ENCODE measurements at regions not wholly inside any gene's neighbourhood (a gene's known extent, or its start where the extent isn't known, plus 50 kb on each side); places are given as distances from the start of the nearest gene placed in this dataset.

GRCh38 chr2:173692068-173692467, 273.1 kb downstream of the SP3 start:
- no peak for DNase-seq
- intact Hi-C loops (cut with DNase I): no loop called here
- TF ChIP-seq POLR2A (IDR thresholded peaks at IDR 0.05) (no peak), CTCF (IDR thresholded peaks at IDR 0.05) (no peak)

GRCh38 chr2:173693044-173693589, 272.1 kb downstream of the SP3 start:
- no peak for TF ChIP-seq POLR2A (IDR thresholded peaks at IDR 0.05)
- TF ChIP-seq CTCF (IDR thresholded peaks at IDR 0.05): no peak
- 81 to 94% methylated on average over 5 of the region's 5 CpGs for WGBS, 2 donors
- no peak for DNase-seq
- H3K9me3 ChIP-seq: no peaks in the 10 kb centered on the region
- intact Hi-C loops (cut with DNase I): no loop called here
- no peak overlapping the region for H3K4me3 ChIP-seq
- no peaks in the 10 kb centered on the region for H3K27me3 ChIP-seq
- no peaks in the 10 kb centered on the region for H3K4me1 ChIP-seq
- H3K36me3 ChIP-seq: peaks cover 0 to under 1% (median 0%) of the 10 kb centered on the region in 3 donors
- no peak overlapping the region for H3K27ac ChIP-seq

More at GRCh38 chr2:173692068-173692467, 273.1 kb downstream of the SP3 start:
- Histone ChIP-seq H3K9me3 (no peaks in the 10 kb centered on the region), H3K27ac (no peak overlapping the region), H3K4me1 (no peaks in the 10 kb centered on the region), H3K27me3 (no peaks in the 10 kb centered on the region), H3K36me3 (no peaks in the 10 kb centered on the region), H3K4me3 (no peak overlapping the region)
- 83 to 85% methylated on average over 5 of the region's 5 CpGs for WGBS, 2 donors

- H3K27ac ChIP-seq: no peak overlapping the region
Observed at GRCh38 chr2:173696274-173696673, 268.9 kb downstream of the SP3 start.

GRCh38 chr2:173697929-173698328, 267.2 kb downstream of the SP3 start:
- Histone ChIP-seq H3K4me3 (no peak overlapping the region), H3K27ac (no peak overlapping the region), H3K4me1 (no peaks in the 10 kb centered on the region), H3K9me3 (no peaks in the 10 kb centered on the region), H3K36me3 (peaks cover 0 to 5% (median 0%) of the 10 kb centered on the region in 3 donors), H3K27me3 (no peaks in the 10 kb centered on the region)
- WGBS, 2 donors: 89 to 97% methylated on average over 1 of the region's 1 CpG
- no peak for DNase-seq
- TF ChIP-seq POLR2A (IDR thresholded peaks at IDR 0.05) (no peak), CTCF (IDR thresholded peaks at IDR 0.05) (no peak)
- intact Hi-C loops (cut with DNase I): no loop called here

More at GRCh38 chr2:173696274-173696673, 268.9 kb downstream of the SP3 start:
- TF ChIP-seq POLR2A (IDR thresholded peaks at IDR 0.05): no peak
- TF ChIP-seq CTCF (IDR thresholded peaks at IDR 0.05): no peak
- DNase-seq: no peak
- WGBS, 2 donors: 69 to 80% methylated on average over 5 of the region's 5 CpGs
- Histone ChIP-seq H3K4me3 (no peak overlapping the region), H3K27me3 (no peaks in the 10 kb centered on the region), H3K36me3 (peaks cover 0 to 5% (median 0%) of the 10 kb centered on the region in 3 donors), H3K9me3 (no peaks in the 10 kb centered on the region), H3K4me1 (no peaks in the 10 kb centered on the region)
- intact Hi-C loops (cut with DNase I): no loop called here

- WGBS, 2 donors: 66 to 77% methylated on average over 4 of the region's 4 CpGs
- H3K4me3 ChIP-seq: no peak overlapping the region
- H3K36me3 ChIP-seq: no peaks in the 10 kb centered on the region
- no peak overlapping the region for H3K27ac ChIP-seq
- H3K4me1 ChIP-seq: no peaks in the 10 kb centered on the region
- no peaks in the 10 kb centered on the region for H3K27me3 ChIP-seq
- DNase-seq: no peak
- no peaks in the 10 kb centered on the region for H3K9me3 ChIP-seq
- intact Hi-C loops (cut with DNase I): no loop called here
- no peak for TF ChIP-seq CTCF (IDR thresholded peaks at IDR 0.05)
- no peak for TF ChIP-seq POLR2A (IDR thresholded peaks at IDR 0.05)
Observed at GRCh38 chr2:173705656-173706055, 259.5 kb downstream of the SP3 start.
